ENCODE measurements at regions not wholly inside any gene's neighbourhood (a gene's known extent, or its start where the extent isn't known, plus 50 kb on each side); places are given as distances from the start of the nearest gene placed in this dataset.

DNA sequence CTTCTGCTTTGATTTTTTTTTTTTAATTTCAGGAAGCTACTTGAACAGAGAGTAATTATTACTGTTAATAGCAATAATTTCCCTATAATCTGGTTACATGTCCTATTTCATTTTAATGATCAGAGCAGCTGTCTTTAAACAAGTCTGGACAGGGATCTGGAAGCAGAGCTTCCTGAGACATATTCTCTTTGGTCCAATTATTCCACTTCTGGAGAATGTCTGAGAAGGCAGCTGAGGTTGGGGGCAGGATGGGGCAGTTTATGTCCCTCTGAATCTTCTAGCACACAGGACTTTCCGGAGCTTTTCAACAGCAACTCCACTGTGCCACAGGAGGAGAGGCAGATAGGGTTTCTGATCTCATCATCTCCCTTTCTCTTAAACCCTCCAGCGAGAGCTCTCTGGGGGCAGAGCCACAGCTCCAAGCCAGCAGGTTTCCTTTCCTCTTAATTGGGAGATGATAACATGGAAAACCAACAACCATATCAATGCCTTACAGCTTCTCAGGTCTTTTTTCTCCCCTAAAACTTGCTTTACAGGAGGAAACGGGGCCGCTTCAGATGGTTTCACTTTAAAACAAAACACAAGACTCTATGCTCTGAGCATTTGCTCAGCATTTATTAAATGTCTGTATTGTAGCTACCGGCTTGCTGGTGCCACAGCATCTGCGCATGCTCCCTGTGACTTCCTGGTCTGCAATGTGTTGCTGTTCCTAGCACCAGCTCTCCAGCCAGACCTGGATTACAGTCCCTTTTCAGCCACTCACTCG, 425.7 kb upstream of the USP24 start:
- H3K36me3 ChIP-seq (ENCODE audit: control insufficient read depth in 4 of 4, insufficient read depth in 4 of 4, low read length in 4 of 4) = no peaks in the 10 kb centered on the region
- no peaks in the 10 kb centered on the region for H3K9me3 ChIP-seq (ENCODE audit: control insufficient read depth in 4 of 4, insufficient read depth in 3 of 4, low read length in 3 of 4)
- peak in 1 of 3 donors; percentile 26 for DNase-seq
- H3K9ac ChIP-seq (ENCODE audit: insufficient read depth in 1 of 2, low read length in 2 of 2) = no peak overlapping the region
- H3K4me3 ChIP-seq = no peak overlapping the region
- TF ChIP-seq, protein P1, sequence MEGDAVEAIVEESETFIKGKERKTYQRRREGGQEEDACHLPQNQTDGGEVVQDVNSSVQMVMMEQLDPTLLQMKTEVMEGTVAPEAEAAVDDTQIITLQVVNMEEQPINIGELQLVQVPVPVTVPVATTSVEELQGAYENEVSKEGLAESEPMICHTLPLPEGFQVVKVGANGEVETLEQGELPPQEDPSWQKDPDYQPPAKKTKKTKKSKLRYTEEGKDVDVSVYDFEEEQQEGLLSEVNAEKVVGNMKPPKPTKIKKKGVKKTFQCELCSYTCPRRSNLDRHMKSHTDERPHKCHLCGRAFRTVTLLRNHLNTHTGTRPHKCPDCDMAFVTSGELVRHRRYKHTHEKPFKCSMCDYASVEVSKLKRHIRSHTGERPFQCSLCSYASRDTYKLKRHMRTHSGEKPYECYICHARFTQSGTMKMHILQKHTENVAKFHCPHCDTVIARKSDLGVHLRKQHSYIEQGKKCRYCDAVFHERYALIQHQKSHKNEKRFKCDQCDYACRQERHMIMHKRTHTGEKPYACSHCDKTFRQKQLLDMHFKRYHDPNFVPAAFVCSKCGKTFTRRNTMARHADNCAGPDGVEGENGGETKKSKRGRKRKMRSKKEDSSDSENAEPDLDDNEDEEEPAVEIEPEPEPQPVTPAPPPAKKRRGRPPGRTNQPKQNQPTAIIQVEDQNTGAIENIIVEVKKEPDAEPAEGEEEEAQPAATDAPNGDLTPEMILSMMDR (IDR thresholded peaks at IDR 0.05; ENCODE audit: control extremely low read depth, extremely low read depth) = no peak
- H3K27ac ChIP-seq (ENCODE audit: low read depth in 1 of 2, low read length in 1 of 2) = no peak overlapping the region
- no peaks in the 10 kb centered on the region for H3K27me3 ChIP-seq (ENCODE audit: control insufficient read depth in 3 of 3, insufficient read depth in 3 of 3, low read length in 2 of 3)
- 54 to 55% methylated on average over 7 of the region's 7 CpGs for WGBS, 2 donors
- peaks cover 0 to 4% (median 3%) of the 10 kb centered on the region in 5 donors for H3K4me1 ChIP-seq (ENCODE audit: control insufficient read depth in 5 of 5, insufficient read depth in 5 of 5, low read length in 5 of 5)
- ATAC-seq (ENCODE audit: insufficient read depth, low FRiP score) = no peak

DNA sequence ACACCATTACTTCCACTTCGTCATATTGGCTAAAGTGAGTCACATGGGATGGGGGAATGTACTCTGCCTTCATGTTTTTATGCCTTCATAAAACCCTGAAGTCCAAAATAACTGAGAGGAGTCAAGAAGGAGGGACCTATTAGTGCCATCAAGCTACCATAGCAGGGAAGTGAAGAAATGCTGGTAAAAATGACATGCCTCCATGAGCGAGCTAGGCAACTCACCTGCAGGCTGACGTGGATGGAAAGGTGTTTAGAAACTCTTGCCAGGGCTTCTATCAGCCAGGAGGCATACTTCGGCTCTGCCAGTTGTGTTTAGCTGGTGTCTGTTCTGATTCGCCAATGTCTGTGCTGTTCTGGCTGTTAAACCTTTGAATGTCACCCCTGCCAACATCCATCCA, 424.4 kb upstream of the USP24 start:
- H3K9ac ChIP-seq (ENCODE audit: insufficient read depth in 1 of 2, low read length in 2 of 2) = no peak overlapping the region
- H3K27me3 ChIP-seq (ENCODE audit: control insufficient read depth in 3 of 3, insufficient read depth in 3 of 3, low read length in 2 of 3) = no peaks in the 10 kb centered on the region
- H3K4me1 ChIP-seq (ENCODE audit: control insufficient read depth in 5 of 5, insufficient read depth in 5 of 5, low read length in 5 of 5) = peaks cover 0 to 4% (median 3%) of the 10 kb centered on the region in 5 donors
- no peaks in the 10 kb centered on the region for H3K9me3 ChIP-seq (ENCODE audit: control insufficient read depth in 4 of 4, insufficient read depth in 3 of 4, low read length in 3 of 4)
- TF ChIP-seq, protein P1 (IDR thresholded peaks at IDR 0.05; ENCODE audit: control extremely low read depth, extremely low read depth) = no peak
- no peak overlapping the region for H3K27ac ChIP-seq (ENCODE audit: low read depth in 1 of 2, low read length in 1 of 2)
- 92 to 94% methylated on average over 5 of the region's 5 CpGs for WGBS, 2 donors
- DNase-seq (no peak), ATAC-seq (ENCODE audit: insufficient read depth, low FRiP score) (no peak)
- H3K4me3 ChIP-seq = no peak overlapping the region
- H3K36me3 ChIP-seq (ENCODE audit: control insufficient read depth in 4 of 4, insufficient read depth in 4 of 4, low read length in 4 of 4) = no peaks in the 10 kb centered on the region

DNA sequence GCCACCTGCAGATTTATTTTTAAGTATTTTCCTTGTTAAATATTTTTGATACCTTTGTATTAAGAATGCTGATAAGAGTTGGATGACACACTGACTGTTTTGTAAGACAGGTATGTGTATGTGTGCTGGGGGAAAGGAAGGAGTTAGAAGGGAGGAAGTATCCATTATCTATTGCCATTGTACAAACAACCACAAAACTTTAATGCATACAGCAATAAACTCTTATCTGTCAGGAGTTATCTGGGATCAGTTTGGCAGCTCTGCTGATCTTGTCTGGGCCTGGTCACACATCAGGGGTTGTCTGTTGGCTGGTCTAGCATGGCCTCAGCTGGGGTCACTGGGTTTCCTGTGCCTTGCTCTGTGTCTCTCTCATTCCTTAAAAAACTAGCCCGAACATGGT, 423.9 kb upstream of the USP24 start:
- Histone ChIP-seq H3K9me3 (ENCODE audit: control insufficient read depth in 4 of 4, insufficient read depth in 3 of 4, low read length in 3 of 4) (no peaks in the 10 kb centered on the region), H3K4me1 (ENCODE audit: control insufficient read depth in 5 of 5, insufficient read depth in 5 of 5, low read length in 5 of 5) (peaks cover 0 to 4% (median 3%) of the 10 kb centered on the region in 5 donors), H3K4me3 (no peak overlapping the region), H3K9ac (ENCODE audit: insufficient read depth in 1 of 2, low read length in 2 of 2) (no peak overlapping the region), H3K27ac (ENCODE audit: low read depth in 1 of 2, low read length in 1 of 2) (no peak overlapping the region), H3K27me3 (ENCODE audit: control insufficient read depth in 3 of 3, insufficient read depth in 3 of 3, low read length in 2 of 3) (no peaks in the 10 kb centered on the region), H3K36me3 (ENCODE audit: control insufficient read depth in 4 of 4, insufficient read depth in 4 of 4, low read length in 4 of 4) (no peaks in the 10 kb centered on the region)
- no peak for ATAC-seq (ENCODE audit: insufficient read depth, low FRiP score)
- TF ChIP-seq, protein P1 (IDR thresholded peaks at IDR 0.05; ENCODE audit: control extremely low read depth, extremely low read depth) = no peak
- DNase-seq = no peak
- 89 to 97% methylated on average over 1 of the region's 1 CpG for WGBS, 2 donors
